ENCODE measurements at regions not wholly inside any gene's neighbourhood (a gene's known extent, or its start where the extent isn't known, plus 50 kb on each side); places are given as distances from the start of the nearest gene placed in this dataset.
"Not testable (repeated sequence)": the region's sequence is repeated elsewhere in the genome, so short reads cannot be mapped to it uniquely, and the experiment has no call there.

DNA sequence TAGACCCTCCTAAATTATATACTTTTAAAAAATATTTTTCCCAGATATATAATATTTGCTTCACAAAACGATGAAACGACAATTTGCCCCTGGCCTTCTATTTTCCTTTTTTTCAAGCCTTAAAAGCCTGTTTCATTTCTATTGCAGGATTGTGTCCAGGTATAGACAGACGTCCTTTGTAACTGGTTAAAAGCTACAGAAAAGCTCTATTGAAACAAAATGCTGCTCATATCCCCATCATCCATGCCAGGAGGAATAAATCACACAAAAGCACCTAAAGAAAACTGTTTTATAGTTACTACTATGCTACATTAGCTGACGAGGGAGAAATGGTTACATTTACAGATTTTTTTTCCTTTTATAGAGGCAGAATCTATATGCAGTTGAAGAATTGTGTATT, 765.1 kb downstream of the DIAPH3 start:
- Histone ChIP-seq H2BK5ac (ENCODE audit: low read depth, low read length, poor library complexity) (no peak overlapping the region), H2AK5ac (ENCODE audit: low read length) (no peak overlapping the region), H3K18ac (ENCODE audit: low read length) (no peak overlapping the region), H3K9ac (ENCODE audit: low read length) (no peak overlapping the region), H3K14ac (ENCODE audit: low read length) (no peak overlapping the region), H3K4me2 (ENCODE audit: low read length) (no peak overlapping the region), H4K8ac (ENCODE audit: low read depth, low read length) (no peak overlapping the region), H2BK12ac (ENCODE audit: low read length) (no peak overlapping the region), H3K9me3 (ENCODE audit: insufficient read depth, low read depth, low read length) (no peaks in the 10 kb centered on the region), H3K4me1 (ENCODE audit: control insufficient read depth in 1 of 2, insufficient read depth in 2 of 2, low read length in 2 of 2) (no peaks in the 10 kb centered on the region), H3K36me3 (ENCODE audit: control insufficient read depth in 1 of 2, insufficient read depth in 2 of 2, low read length in 2 of 2) (no peaks in the 10 kb centered on the region), H4K12ac (ENCODE audit: low read depth, low read length) (no peak overlapping the region), H4K91ac (ENCODE audit: low read depth, low read length) (no peak overlapping the region), H3K23ac (ENCODE audit: low read length) (no peak overlapping the region), H2AFZ (ENCODE audit: insufficient read depth, low read length, poor library complexity) (no peak overlapping the region), H3K27me3 (ENCODE audit: insufficient read depth, low read length) (no peaks in the 10 kb centered on the region), H3K4me3 (ENCODE audit: low read depth, low read length) (no peak overlapping the region), H3K4ac (ENCODE audit: low read depth, low read length) (no peak overlapping the region), H3K79me2 (ENCODE audit: control insufficient read depth, insufficient read depth, low read length, poor library complexity) (no peaks in the 10 kb centered on the region), H3K79me1 (ENCODE audit: low read length) (no peaks in the 10 kb centered on the region), H3K27ac (ENCODE audit: low read depth, low read length) (no peak overlapping the region), H2BK120ac (ENCODE audit: insufficient read depth, low read length, poor library complexity) (no peak overlapping the region)
- no peak for DNase-seq
- WGBS (ENCODE audit: extremely low coverage, insufficient coverage, insufficient read length) = 100% methylated on average over 1 of the region's 4 CpGs

DNA sequence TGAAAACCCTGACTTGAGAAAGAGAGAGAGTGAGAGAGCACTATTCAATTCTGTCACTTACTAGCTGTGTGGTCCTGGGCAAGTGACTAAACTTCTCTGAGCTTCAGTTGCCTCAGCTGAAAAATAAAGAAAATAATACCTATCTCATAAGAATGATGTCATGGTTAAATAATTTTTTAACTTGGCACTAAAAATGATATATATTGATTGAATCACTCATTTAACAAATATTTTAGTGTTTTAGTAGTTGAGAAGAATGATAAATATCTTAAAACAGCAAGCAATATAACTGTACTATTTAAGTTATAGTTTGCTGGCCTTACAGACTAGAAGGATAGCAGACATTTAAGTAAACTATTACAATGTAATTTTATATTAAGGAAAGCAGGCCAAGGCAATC, 764.2 kb downstream of the DIAPH3 start:
- Histone ChIP-seq H4K12ac (ENCODE audit: low read depth, low read length) (no peak overlapping the region), H3K14ac (ENCODE audit: low read length) (no peak overlapping the region), H3K23ac (ENCODE audit: low read length) (no peak overlapping the region), H3K79me2 (ENCODE audit: control insufficient read depth, insufficient read depth, low read length, poor library complexity) (no peaks in the 10 kb centered on the region), H3K9me3 (ENCODE audit: insufficient read depth, low read depth, low read length) (no peaks in the 10 kb centered on the region), H2BK12ac (ENCODE audit: low read length) (no peak overlapping the region), H3K9ac (ENCODE audit: low read length) (no peak overlapping the region), H2BK120ac (ENCODE audit: insufficient read depth, low read length, poor library complexity) (no peak overlapping the region), H3K36me3 (ENCODE audit: control insufficient read depth in 1 of 2, insufficient read depth in 2 of 2, low read length in 2 of 2) (no peaks in the 10 kb centered on the region), H3K79me1 (ENCODE audit: low read length) (no peaks in the 10 kb centered on the region), H3K27me3 (ENCODE audit: insufficient read depth, low read length) (no peaks in the 10 kb centered on the region), H3K4ac (ENCODE audit: low read depth, low read length) (no peak overlapping the region), H3K4me1 (ENCODE audit: control insufficient read depth in 1 of 2, insufficient read depth in 2 of 2, low read length in 2 of 2) (no peaks in the 10 kb centered on the region), H3K4me2 (ENCODE audit: low read length) (no peak overlapping the region), H3K27ac (ENCODE audit: low read depth, low read length) (no peak overlapping the region), H2AK5ac (ENCODE audit: low read length) (no peak overlapping the region), H3K4me3 (ENCODE audit: low read depth, low read length) (no peak overlapping the region), H2AFZ (ENCODE audit: insufficient read depth, low read length, poor library complexity) (no peak overlapping the region), H3K18ac (ENCODE audit: low read length) (no peak overlapping the region), H4K91ac (ENCODE audit: low read depth, low read length) (no peak overlapping the region), H2BK5ac (ENCODE audit: low read depth, low read length, poor library complexity) (no peak overlapping the region), H4K8ac (ENCODE audit: low read depth, low read length) (no peak overlapping the region)
- DNase-seq = no peak

- H3K79me2 ChIP-seq (ENCODE audit: control insufficient read depth, insufficient read depth, low read length, poor library complexity) = no peaks in the 10 kb centered on the region
- no peaks in the 10 kb centered on the region for H3K4me1 ChIP-seq (ENCODE audit: control insufficient read depth in 1 of 2, insufficient read depth in 2 of 2, low read length in 2 of 2)
- no peak overlapping the region for H4K91ac ChIP-seq (ENCODE audit: low read depth, low read length)
- no peak overlapping the region for H3K14ac ChIP-seq (ENCODE audit: low read length)
- no peak overlapping the region for H2BK5ac ChIP-seq (ENCODE audit: low read depth, low read length, poor library complexity)
- H3K4ac ChIP-seq (ENCODE audit: low read depth, low read length) = no peak overlapping the region
- no peak for DNase-seq
- H3K9ac ChIP-seq (ENCODE audit: low read length) = no peak overlapping the region
- no peak overlapping the region for H2AK5ac ChIP-seq (ENCODE audit: low read length)
- no peak overlapping the region for H4K8ac ChIP-seq (ENCODE audit: low read depth, low read length)
- H3K79me1 ChIP-seq (ENCODE audit: low read length) = no peaks in the 10 kb centered on the region
- no peak overlapping the region for H3K27ac ChIP-seq (ENCODE audit: low read depth, low read length)
- no peaks in the 10 kb centered on the region for H3K27me3 ChIP-seq (ENCODE audit: insufficient read depth, low read length)
- no peak overlapping the region for H2AFZ ChIP-seq (ENCODE audit: insufficient read depth, low read length, poor library complexity)
- H2BK12ac ChIP-seq (ENCODE audit: low read length) = no peak overlapping the region
- H3K4me2 ChIP-seq (ENCODE audit: low read length) = no peak overlapping the region
- H3K23ac ChIP-seq (ENCODE audit: low read length) = no peak overlapping the region
- H3K36me3 ChIP-seq (ENCODE audit: control insufficient read depth in 1 of 2, insufficient read depth in 2 of 2, low read length in 2 of 2) = no peaks in the 10 kb centered on the region
- no peak overlapping the region for H3K4me3 ChIP-seq (ENCODE audit: low read depth, low read length)
- H3K18ac ChIP-seq (ENCODE audit: low read length) = no peak overlapping the region
- H2BK120ac ChIP-seq (ENCODE audit: insufficient read depth, low read length, poor library complexity) = no peak overlapping the region
- peaks cover 1% of the 10 kb centered on the region for H3K9me3 ChIP-seq (ENCODE audit: insufficient read depth, low read depth, low read length)
- no peak overlapping the region for H4K12ac ChIP-seq (ENCODE audit: low read depth, low read length)
Measured at GRCh38 chr13:59404331-59404730, 759.4 kb downstream of the DIAPH3 start.

DNA sequence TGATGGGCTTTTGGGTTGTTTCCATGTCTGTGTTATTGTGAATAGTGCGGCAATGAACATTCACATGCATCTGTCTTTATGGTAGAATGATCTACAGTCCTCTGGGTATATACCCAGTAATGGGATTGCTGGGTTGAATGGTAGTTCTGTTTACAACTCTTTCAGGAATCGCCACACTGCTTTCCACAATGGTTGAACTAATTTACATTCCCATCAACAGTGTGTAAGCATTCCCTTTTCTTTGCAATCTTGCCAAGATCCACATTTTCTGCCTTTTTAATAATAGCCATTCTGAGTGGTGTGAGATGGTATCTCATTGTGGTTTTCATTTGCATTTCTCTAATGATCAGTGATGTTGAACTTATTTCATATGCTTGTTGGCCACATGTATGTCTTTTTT, 756.5 kb downstream of the DIAPH3 start:
- H3K36me3 ChIP-seq (ENCODE audit: control insufficient read depth in 1 of 2, insufficient read depth in 2 of 2, low read length in 2 of 2); H4K8ac ChIP-seq (ENCODE audit: low read depth, low read length); H4K91ac ChIP-seq (ENCODE audit: low read depth, low read length); H3K4me2 ChIP-seq (ENCODE audit: low read length); H3K18ac ChIP-seq (ENCODE audit: low read length); H3K14ac ChIP-seq (ENCODE audit: low read length); DNase-seq; H3K4me1 ChIP-seq (ENCODE audit: control insufficient read depth in 1 of 2, insufficient read depth in 2 of 2, low read length in 2 of 2); H4K12ac ChIP-seq (ENCODE audit: low read depth, low read length); H3K9me3 ChIP-seq (ENCODE audit: insufficient read depth, low read depth, low read length); H3K79me1 ChIP-seq (ENCODE audit: low read length); H2AFZ ChIP-seq (ENCODE audit: insufficient read depth, low read length, poor library complexity); H3K4me3 ChIP-seq (ENCODE audit: low read depth, low read length); H3K27ac ChIP-seq (ENCODE audit: low read depth, low read length); H2BK5ac ChIP-seq (ENCODE audit: low read depth, low read length, poor library complexity); H2AK5ac ChIP-seq (ENCODE audit: low read length); H2BK12ac ChIP-seq (ENCODE audit: low read length); H3K9ac ChIP-seq (ENCODE audit: low read length); H2BK120ac ChIP-seq (ENCODE audit: insufficient read depth, low read length, poor library complexity); H3K79me2 ChIP-seq (ENCODE audit: control insufficient read depth, insufficient read depth, low read length, poor library complexity); H3K27me3 ChIP-seq (ENCODE audit: insufficient read depth, low read length); H3K4ac ChIP-seq (ENCODE audit: low read depth, low read length); H3K23ac ChIP-seq (ENCODE audit: low read length): not testable (repeated sequence)
- no CpG with 5 or more reads among the region's 2 CpGs for WGBS (ENCODE audit: extremely low coverage, insufficient coverage, insufficient read length)

- no peaks in the 10 kb centered on the region for H3K79me2 ChIP-seq (ENCODE audit: control insufficient read depth, insufficient read depth, low read length, poor library complexity)
- H4K8ac ChIP-seq (ENCODE audit: low read depth, low read length) = no peak overlapping the region
- no peak overlapping the region for H3K4ac ChIP-seq (ENCODE audit: low read depth, low read length)
- H3K36me3 ChIP-seq (ENCODE audit: control insufficient read depth in 1 of 2, insufficient read depth in 2 of 2, low read length in 2 of 2) = no peaks in the 10 kb centered on the region
- no CpG with 5 or more reads among the region's 5 CpGs for WGBS (ENCODE audit: extremely low coverage, insufficient coverage, insufficient read length)
- no peak overlapping the region for H2AFZ ChIP-seq (ENCODE audit: insufficient read depth, low read length, poor library complexity)
- no peak overlapping the region for H4K12ac ChIP-seq (ENCODE audit: low read depth, low read length)
- no peak overlapping the region for H2BK12ac ChIP-seq (ENCODE audit: low read length)
- no peak overlapping the region for H3K14ac ChIP-seq (ENCODE audit: low read length)
- H3K27me3 ChIP-seq (ENCODE audit: insufficient read depth, low read length) = no peaks in the 10 kb centered on the region
- H4K91ac ChIP-seq (ENCODE audit: low read depth, low read length) = no peak overlapping the region
- no peak overlapping the region for H2BK5ac ChIP-seq (ENCODE audit: low read depth, low read length, poor library complexity)
- no peaks in the 10 kb centered on the region for H3K79me1 ChIP-seq (ENCODE audit: low read length)
- no peak overlapping the region for H3K4me2 ChIP-seq (ENCODE audit: low read length)
- no peak for DNase-seq
- H3K4me1 ChIP-seq (ENCODE audit: control insufficient read depth in 1 of 2, insufficient read depth in 2 of 2, low read length in 2 of 2) = no peaks in the 10 kb centered on the region
- H3K18ac ChIP-seq (ENCODE audit: low read length) = no peak overlapping the region
- no peak overlapping the region for H2AK5ac ChIP-seq (ENCODE audit: low read length)
- H3K9me3 ChIP-seq (ENCODE audit: insufficient read depth, low read depth, low read length) = peaks cover 1% of the 10 kb centered on the region
- H3K9ac ChIP-seq (ENCODE audit: low read length) = no peak overlapping the region
- no peak overlapping the region for H3K27ac ChIP-seq (ENCODE audit: low read depth, low read length)
- H3K23ac ChIP-seq (ENCODE audit: low read length) = no peak overlapping the region
- no peak overlapping the region for H2BK120ac ChIP-seq (ENCODE audit: insufficient read depth, low read length, poor library complexity)
- no peak overlapping the region for H3K4me3 ChIP-seq (ENCODE audit: low read depth, low read length)
Measured at GRCh38 chr13:59408738-59409137, 755.0 kb downstream of the DIAPH3 start.

Data from trophoblast cell (in vitro differentiated cells and primary cell).